Mesenchymal stem cell (in vitro differentiated cells and primary cell): ENCODE measurements at regions not wholly inside any gene's neighbourhood (a gene's known extent, or its start where the extent isn't known, plus 50 kb on each side); places are given as distances from the start of the nearest gene placed in this dataset.

Source experiments
- DNase-seq: peaks from one replicate; pipeline ENCODE4 v3.0.0-alpha.2; 2013
- H2AFZ ChIP-seq: one replicate; pipeline ENCODE4 v1.6.1; 2013; ENCODE audit warnings: low read depth, mild to moderate bottlenecking, control low read depth, inconsistent platforms, low read length, moderate library complexity
- H2AK5ac ChIP-seq: 2 replicates; pipeline ENCODE4 v1.6.1; 2013; ENCODE audit warnings: low read length, moderate library complexity, mild to moderate bottlenecking, inconsistent platforms; ENCODE audit not compliant: severe bottlenecking
- H2BK120ac ChIP-seq: one replicate; pipeline ENCODE4 v1.6.1; 2013; ENCODE audit warnings: low read depth, mild to moderate bottlenecking, inconsistent platforms, low read length, moderate library complexity
- H2BK12ac ChIP-seq, 2 experiments: one replicate each; pipeline ENCODE4 v1.6.1; 2013; ENCODE audit warnings: inconsistent platforms in 2 of 2, low read length in 2 of 2, mild to moderate bottlenecking in 2 of 2, moderate library complexity in 2 of 2, control low read depth in 1 of 2
- H2BK15ac ChIP-seq: one replicate; pipeline ENCODE4 v1.6.1; 2013; ENCODE audit warnings: mild to moderate bottlenecking, low read depth, inconsistent platforms; ENCODE audit not compliant: poor library complexity, severe bottlenecking
- H2BK5ac ChIP-seq: 2 replicates; pipeline ENCODE4 v1.6.1; 2013; ENCODE audit warnings: low read depth, mild to moderate bottlenecking, low read length, control low read depth, inconsistent platforms; ENCODE audit not compliant: poor library complexity, severe bottlenecking
- H3K14ac ChIP-seq, 2 experiments: one replicate each; pipeline ENCODE4 v1.6.1; 2013; ENCODE audit warnings: inconsistent platforms in 2 of 2, low read length in 2 of 2, control low read depth in 1 of 2, mild to moderate bottlenecking in 1 of 2, moderate library complexity in 1 of 2
- H3K18ac ChIP-seq, 2 experiments: one replicate each; pipeline ENCODE4 v1.6.1; 2013; ENCODE audit warnings: inconsistent platforms in 2 of 2, low read length in 2 of 2, control low read depth in 1 of 2, low read depth in 1 of 2, mild to moderate bottlenecking in 1 of 2
- H3K23ac ChIP-seq, 2 experiments: one replicate each; pipeline ENCODE4 v1.6.1; 2013; ENCODE audit warnings: inconsistent platforms in 2 of 2, low read length in 2 of 2, mild to moderate bottlenecking in 2 of 2, moderate library complexity in 2 of 2, control low read depth in 1 of 2
- H3K27ac ChIP-seq: 2 replicates; pipeline ENCODE4 v1.5.1; 2013; ENCODE audit warnings: mild to moderate bottlenecking, moderate library complexity, low read length, control low read depth, inconsistent platforms; ENCODE audit not compliant: poor library complexity, severe bottlenecking
- H3K27me3 ChIP-seq, 2 experiments: 2 replicates each; pipeline versions ENCODE4 v1.6.1 to v1.7.0; 2013; ENCODE audit warnings: low read length in 2 of 2, mild to moderate bottlenecking in 2 of 2, moderate library complexity in 2 of 2, control low read depth in 1 of 2, inconsistent platforms in 1 of 2; ENCODE audit not compliant: control insufficient read depth in 1 of 2, insufficient read depth in 1 of 2
- H3K36me3 ChIP-seq, 2 experiments: 2 replicates each; pipeline versions ENCODE4 v1.6.1 to v1.7.0; 2013; ENCODE audit warnings: low read length in 2 of 2, control low read depth in 1 of 2, inconsistent platforms in 1 of 2, low read depth in 1 of 2, mild to moderate bottlenecking in 1 of 2; ENCODE audit not compliant: insufficient read depth in 2 of 2, control insufficient read depth in 1 of 2
- H3K4ac ChIP-seq, 2 experiments: one replicate each; pipeline ENCODE4 v1.6.1; 2013; ENCODE audit warnings: inconsistent platforms in 2 of 2, low read length in 2 of 2, mild to moderate bottlenecking in 2 of 2, moderate library complexity in 2 of 2, control low read depth in 1 of 2, low read depth in 1 of 2
- H3K4me1 ChIP-seq: 2 replicates; pipeline ENCODE4 v1.6.1; 2013; ENCODE audit warnings: low read depth, low read length, control low read depth; ENCODE audit not compliant: control insufficient read depth, insufficient read depth
- H3K4me2 ChIP-seq: 2 replicates; pipeline ENCODE4 v1.6.1; 2013; ENCODE audit warnings: low read length, mild to moderate bottlenecking, inconsistent platforms; ENCODE audit not compliant: poor library complexity, severe bottlenecking
- H3K4me3 ChIP-seq, 2 experiments: 2 replicates each; pipeline versions ENCODE4 v1.5.1 to v1.7.0; 2013; ENCODE audit warnings: low read length in 2 of 2, mild to moderate bottlenecking in 2 of 2, control low read depth in 1 of 2, low read depth in 1 of 2; ENCODE audit not compliant: insufficient read depth in 1 of 2
- H3K79me1 ChIP-seq: replicated peaks from 2 replicates; pipeline ENCODE4 v1.6.1; 2013; ENCODE audit warnings: mild to moderate bottlenecking, control low read depth, low read length, inconsistent platforms; ENCODE audit not compliant: poor library complexity, severe bottlenecking
- H3K9ac ChIP-seq: 2 replicates; pipeline ENCODE4 v1.7.0; 2013; ENCODE audit warnings: mild to moderate bottlenecking, low read length, moderate library complexity
- H3K9me3 ChIP-seq: 2 replicates; pipeline ENCODE4 v1.7.0; 2013; ENCODE audit warnings: mild to moderate bottlenecking, low read length; ENCODE audit not compliant: control insufficient read depth
- H4K8ac ChIP-seq: one replicate; pipeline ENCODE4 v1.6.1; 2013; ENCODE audit warnings: inconsistent platforms, mild to moderate bottlenecking, low read length, moderate library complexity
- H4K91ac ChIP-seq: one replicate; pipeline ENCODE4 v1.6.1; 2013; ENCODE audit warnings: mild to moderate bottlenecking, low read length, inconsistent platforms
- WGBS: methylation state at CpG from one replicate; pipeline ENCODE4 v1.1.7; 2013; ENCODE audit warnings: mixed read lengths; 5-methylcytosine and 5-hydroxymethylcytosine counted together

- Histone ChIP-seq H3K27ac (no peak overlapping the region), H3K27me3 (peaks cover 23 to 47% of the 10 kb centered on the region in 2 experiments), H3K23ac (no peak overlapping the region), H3K4me1 (no peaks in the 10 kb centered on the region), H2BK12ac (no peak overlapping the region), H2BK120ac (no peak overlapping the region), H3K9me3 (no peaks in the 10 kb centered on the region), H2AFZ (no peak overlapping the region), H3K4ac (no peak overlapping the region), H2BK5ac (no peak overlapping the region), H3K9ac (no peak overlapping the region), H2BK15ac (no peak overlapping the region), H4K91ac (no peak overlapping the region), H3K4me3 (no peak overlapping the region), H4K8ac (no peak overlapping the region), H3K4me2 (no peak overlapping the region), H3K18ac (no peak overlapping the region), H2AK5ac (no peak overlapping the region), H3K79me1 (no peaks in the 10 kb centered on the region), H3K36me3 (no peaks in the 10 kb centered on the region), H3K14ac (no peak overlapping the region)
- WGBS = 83% methylated on average over 13 of the region's 13 CpGs
- no peak for DNase-seq
Observed at GRCh38 chr10:47247148-47248059, 52.6 kb upstream of the GDF10 start.

DNA sequence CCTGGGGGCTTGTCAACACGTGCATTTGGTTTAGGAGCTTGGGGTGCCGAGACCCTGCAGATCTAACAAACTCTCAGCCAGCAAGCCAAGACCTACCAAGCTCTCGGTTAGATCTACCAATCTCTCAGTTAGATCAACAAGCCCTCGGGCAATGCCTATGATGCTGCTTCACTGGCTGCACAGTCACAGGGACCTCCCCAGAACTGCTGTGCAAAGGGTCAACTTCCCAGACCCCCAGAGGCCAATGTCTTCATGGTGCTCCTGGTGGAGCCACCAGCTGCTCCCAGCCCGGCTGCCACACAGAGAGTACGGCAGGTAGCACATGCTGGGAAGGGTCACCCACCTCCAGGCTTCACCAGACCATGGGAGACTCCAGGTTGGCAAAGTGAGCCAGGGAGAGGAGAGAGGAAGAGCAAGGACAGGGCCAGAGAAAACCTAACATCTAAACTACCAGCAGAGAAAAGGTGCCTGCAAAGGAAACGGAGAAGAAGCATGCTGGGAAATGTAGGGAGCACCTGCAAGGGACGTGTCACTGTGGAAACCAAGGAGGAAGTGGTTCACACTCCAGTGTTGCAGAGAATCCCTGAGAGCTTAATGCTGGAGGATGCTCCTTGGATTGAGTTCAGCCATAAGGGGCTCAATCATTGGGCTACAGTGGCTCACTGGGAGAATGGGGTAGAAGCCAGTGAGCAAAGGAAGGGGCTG lies 51.5 kb upstream of the GDF10 start:
- Histone ChIP-seq H3K27ac (no peak overlapping the region), H2BK5ac (no peak overlapping the region), H2BK12ac (no peak overlapping the region), H3K23ac (no peak overlapping the region), H4K91ac (no peak overlapping the region), H3K4ac (no peak overlapping the region), H3K27me3 (peaks cover 20 to 38% of the 10 kb centered on the region in 2 experiments), H2AFZ (no peak overlapping the region), H3K9ac (no peak overlapping the region), H3K79me1 (no peaks in the 10 kb centered on the region), H3K4me1 (peaks cover 6% of the 10 kb centered on the region), H3K9me3 (no peaks in the 10 kb centered on the region), H2BK15ac (no peak overlapping the region), H2BK120ac (no peak overlapping the region), H3K18ac (no peak overlapping the region), H3K14ac (no peak overlapping the region), H2AK5ac (no peak overlapping the region), H3K36me3 (no peaks in the 10 kb centered on the region), H3K4me3 (no peak overlapping the region), H4K8ac (no peak overlapping the region), H3K4me2 (no peak overlapping the region)
- 77% methylated on average over 8 of the region's 8 CpGs for WGBS
- DNase-seq = no peak

DNA sequence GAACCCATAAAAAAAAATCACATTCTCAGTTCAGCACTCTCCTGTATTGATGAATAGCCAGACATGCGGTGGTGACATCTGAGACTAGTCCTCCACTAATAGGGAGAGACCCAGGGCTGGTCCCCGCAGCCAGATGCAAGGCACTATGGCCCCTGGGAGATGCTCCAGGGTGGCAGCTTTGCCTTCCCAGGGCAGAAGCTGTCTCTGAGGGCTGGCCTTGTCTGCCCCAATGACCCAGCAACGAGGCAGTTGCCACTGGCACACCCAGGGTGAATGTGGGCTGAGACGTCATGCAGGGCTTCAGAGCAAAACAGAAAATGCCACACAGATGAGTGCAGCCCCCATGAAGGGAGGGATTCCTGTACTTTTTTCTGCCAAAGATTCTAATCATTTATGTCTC lies 50.1 kb upstream of the GDF10 start:
- Histone ChIP-seq H2BK12ac (no peak overlapping the region), H3K9ac (no peak overlapping the region), H2AK5ac (no peak overlapping the region), H3K4me3 (no peak overlapping the region), H3K4me1 (peaks cover 13% of the 10 kb centered on the region), H2BK5ac (no peak overlapping the region), H2BK15ac (no peak overlapping the region), H4K91ac (no peak overlapping the region), H3K36me3 (no peaks in the 10 kb centered on the region), H3K79me1 (no peaks in the 10 kb centered on the region), H3K14ac (no peak overlapping the region), H4K8ac (no peak overlapping the region), H3K23ac (no peak overlapping the region), H2BK120ac (no peak overlapping the region), H3K27ac (no peak overlapping the region), H2AFZ (no peak overlapping the region), H3K9me3 (no peaks in the 10 kb centered on the region), H3K4me2 (no peak overlapping the region), H3K18ac (no peak overlapping the region), H3K4ac (no peak overlapping the region), H3K27me3 (peaks cover 20 to 37% of the 10 kb centered on the region in 2 experiments)
- no peak for DNase-seq
- 86% methylated on average over 4 of the region's 4 CpGs for WGBS
